Osteoblast (primary cell): ENCODE measurements at regions not wholly inside any gene's neighbourhood (a gene's known extent, or its start where the extent isn't known, plus 50 kb on each side); places are given as distances from the start of the nearest gene placed in this dataset.

Experiments
- DNase-seq: peaks from one replicate; pipeline ENCODE4 v3.0.0; 2011; ENCODE audit warnings: low spot score, mixed read lengths; ENCODE audit not compliant: insufficient read length; ENCODE audit errors: missing footprints
- H2AFZ ChIP-seq: 2 replicates; pipeline ENCODE4 v1.6.0; 2011; ENCODE audit warnings: mild to moderate bottlenecking, low read length
- H3K27ac ChIP-seq: 2 replicates; pipeline ENCODE4 v1.5.1; 2011; ENCODE audit warnings: mild to moderate bottlenecking, low read depth, low read length, moderate library complexity
- H3K27me3 ChIP-seq: 2 replicates; pipeline ENCODE4 v1.6.0; 2012; ENCODE audit warnings: mild to moderate bottlenecking, control low read depth, inconsistent platforms, low read length, moderate library complexity; ENCODE audit not compliant: insufficient read depth
- H3K36me3 ChIP-seq: 2 replicates; pipeline ENCODE4 v1.5.1; 2011; ENCODE audit warnings: mild to moderate bottlenecking, low read length, control low read depth, moderate library complexity; ENCODE audit not compliant: insufficient read depth
- H3K4me1 ChIP-seq: 2 replicates; pipeline ENCODE4 v1.5.1; 2011; ENCODE audit warnings: mild to moderate bottlenecking, low read length, control low read depth, moderate library complexity; ENCODE audit not compliant: insufficient read depth
- H3K4me2 ChIP-seq: 2 replicates; pipeline ENCODE4 v1.6.0; 2011; ENCODE audit warnings: mild to moderate bottlenecking, low read length; ENCODE audit not compliant: insufficient read depth
- H3K4me3 ChIP-seq: fragments of 200-600 bp; sonication (generic); 3 replicates; pipeline ENCODE4 v1.5.1; 2012; ENCODE audit warnings: mild to moderate bottlenecking, low read length, inconsistent platforms; ENCODE audit not compliant: insufficient read depth
- H3K79me2 ChIP-seq: 2 replicates; pipeline ENCODE4 v1.6.0; 2012; ENCODE audit warnings: mild to moderate bottlenecking, low read length, control low read depth, inconsistent platforms; ENCODE audit not compliant: insufficient read depth
- H3K9me3 ChIP-seq: 2 replicates; pipeline ENCODE4 v1.5.1; 2011; ENCODE audit warnings: low read depth, low read length, control low read depth
- H4K20me1 ChIP-seq: 2 replicates; pipeline ENCODE4 v1.6.0; 2012; ENCODE audit warnings: mild to moderate bottlenecking, low read length, control low read depth; ENCODE audit not compliant: insufficient read depth
- CTCF ChIP-seq: IDR thresholded peaks from 2 replicates; pipeline ENCODE4 v1.5.1; 2011; ENCODE audit warnings: mild to moderate bottlenecking, low read depth, low read length, moderate library complexity; ENCODE audit errors: extremely low read depth

- no peaks in the 10 kb centered on the region for H3K79me2 ChIP-seq
- H3K27ac ChIP-seq = no peak overlapping the region
- H3K4me2 ChIP-seq = no peak overlapping the region
- DNase-seq = no peak
- H3K27me3 ChIP-seq = no peaks in the 10 kb centered on the region
- H3K9me3 ChIP-seq = no peaks in the 10 kb centered on the region
- TF ChIP-seq CTCF = no peak
- H3K4me1 ChIP-seq = no peaks in the 10 kb centered on the region
- no peak overlapping the region for H3K4me3 ChIP-seq
- no peaks in the 10 kb centered on the region for H3K36me3 ChIP-seq
- H2AFZ ChIP-seq = no peak overlapping the region
- no peaks in the 10 kb centered on the region for H4K20me1 ChIP-seq
Measured at GRCh38 chr3:118577055-118577777, 457.4 kb downstream of the IGSF11 start.

DNA sequence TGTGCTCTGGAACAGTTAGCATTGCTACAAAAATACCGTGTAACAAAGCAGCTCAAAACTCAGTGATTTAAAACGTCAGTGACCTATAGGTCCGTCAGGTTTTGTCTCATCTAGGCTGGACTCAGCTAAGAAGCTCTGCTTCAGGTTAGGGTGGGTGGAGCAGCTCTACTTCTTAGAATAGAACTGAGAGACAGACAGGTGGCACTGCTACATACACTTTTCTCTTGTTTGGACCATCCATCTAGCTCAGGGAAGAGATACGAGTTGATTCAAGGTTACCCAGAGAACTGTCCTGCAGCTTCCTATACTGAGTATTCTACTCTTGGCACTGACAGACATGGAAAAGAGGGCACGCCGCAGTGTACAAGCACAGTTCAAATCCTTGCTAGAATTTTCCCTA is 456.1 kb downstream of the IGSF11 start:
- no peak for DNase-seq
- Histone ChIP-seq H3K4me2 (no peak overlapping the region), H3K9me3 (no peaks in the 10 kb centered on the region), H3K4me3 (no peak overlapping the region), H2AFZ (no peak overlapping the region), H3K36me3 (no peaks in the 10 kb centered on the region), H3K4me1 (no peaks in the 10 kb centered on the region), H3K27ac (no peak overlapping the region), H3K27me3 (no peaks in the 10 kb centered on the region), H3K79me2 (no peaks in the 10 kb centered on the region), H4K20me1 (no peaks in the 10 kb centered on the region)
- no peak for TF ChIP-seq CTCF

DNA sequence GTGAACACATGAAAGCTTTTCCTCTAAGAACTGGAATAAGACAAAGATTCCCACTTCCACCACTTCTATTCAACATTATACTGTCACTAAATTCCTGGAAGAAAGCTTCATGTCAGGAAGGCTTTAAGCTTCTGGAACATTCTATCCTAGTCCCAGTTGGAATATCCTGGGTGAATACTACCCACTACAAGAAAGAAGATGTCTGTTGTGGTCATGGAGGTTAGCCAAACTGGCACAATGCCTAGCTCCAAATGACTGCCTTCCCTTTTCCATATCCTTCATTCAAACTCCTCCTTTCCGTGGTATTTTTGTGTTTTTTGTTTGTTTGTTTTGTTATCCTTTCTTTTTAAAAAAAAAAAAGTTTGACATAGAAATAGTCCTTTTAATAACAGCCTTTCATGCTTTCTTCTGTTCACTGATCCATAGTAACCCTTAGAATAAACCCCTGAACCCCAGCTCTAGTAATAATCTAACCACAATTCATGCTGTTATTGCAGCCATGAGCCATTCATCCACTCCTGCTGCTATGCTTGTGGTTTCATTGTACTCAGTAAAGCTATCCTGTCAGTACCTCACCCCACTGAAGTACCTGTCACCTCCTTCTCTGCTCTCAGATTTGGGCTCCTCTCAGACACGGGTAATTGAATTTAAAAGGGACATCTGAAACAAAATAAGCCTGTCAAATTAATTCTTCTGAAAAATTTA is 447.5 kb downstream of the IGSF11 start:
- Histone ChIP-seq H3K4me2 (no peak overlapping the region), H2AFZ (no peak overlapping the region), H3K27ac (no peak overlapping the region), H3K4me1 (no peaks in the 10 kb centered on the region), H4K20me1 (no peaks in the 10 kb centered on the region), H3K79me2 (no peaks in the 10 kb centered on the region), H3K27me3 (no peaks in the 10 kb centered on the region), H3K4me3 (no peak overlapping the region), H3K36me3 (no peaks in the 10 kb centered on the region), H3K9me3 (peaks cover 3% of the 10 kb centered on the region)
- no peak for TF ChIP-seq CTCF
- DNase-seq = no peak

DNA sequence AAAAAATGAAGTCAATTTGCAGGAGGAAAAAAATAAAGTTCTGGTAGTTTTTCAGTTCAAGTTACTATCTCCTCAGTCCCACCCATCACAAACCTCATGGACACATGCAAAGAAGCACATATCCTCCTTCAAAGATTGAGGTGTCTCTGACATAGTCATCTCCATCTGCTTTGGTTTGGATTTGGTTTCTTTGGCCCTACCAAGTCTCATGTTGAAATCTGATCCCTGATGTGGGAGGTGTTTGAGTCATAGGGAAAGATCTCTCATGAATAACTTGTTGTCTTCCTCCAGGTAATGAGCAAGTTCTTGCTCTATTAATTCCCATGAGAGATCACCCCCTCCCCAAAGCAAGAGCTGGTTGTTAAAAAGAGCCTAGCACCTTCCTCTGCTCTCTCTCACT is 446.8 kb downstream of the IGSF11 start:
- Histone ChIP-seq H3K36me3 (no peaks in the 10 kb centered on the region), H4K20me1 (no peaks in the 10 kb centered on the region), H2AFZ (no peak overlapping the region), H3K4me2 (no peak overlapping the region), H3K27ac (no peak overlapping the region), H3K79me2 (no peaks in the 10 kb centered on the region), H3K4me1 (no peaks in the 10 kb centered on the region), H3K9me3 (peaks cover 3% of the 10 kb centered on the region), H3K4me3 (no peak overlapping the region), H3K27me3 (no peaks in the 10 kb centered on the region)
- TF ChIP-seq CTCF = no peak
- DNase-seq = no peak
